ENCODE measurements at regions not wholly inside any gene's neighbourhood (a gene's known extent, or its start where the extent isn't known, plus 50 kb on each side); places are given as distances from the start of the nearest gene placed in this dataset.

GRCh38 chr1:95408507-95409136 lies 174.6 kb downstream of the RWDD3 start:
- ATAC-seq (ENCODE audit: poor library complexity) (no peak), DNase-seq (no peak)
- intact Hi-C loops (cut with DNase I) = no loop called here

DNA sequence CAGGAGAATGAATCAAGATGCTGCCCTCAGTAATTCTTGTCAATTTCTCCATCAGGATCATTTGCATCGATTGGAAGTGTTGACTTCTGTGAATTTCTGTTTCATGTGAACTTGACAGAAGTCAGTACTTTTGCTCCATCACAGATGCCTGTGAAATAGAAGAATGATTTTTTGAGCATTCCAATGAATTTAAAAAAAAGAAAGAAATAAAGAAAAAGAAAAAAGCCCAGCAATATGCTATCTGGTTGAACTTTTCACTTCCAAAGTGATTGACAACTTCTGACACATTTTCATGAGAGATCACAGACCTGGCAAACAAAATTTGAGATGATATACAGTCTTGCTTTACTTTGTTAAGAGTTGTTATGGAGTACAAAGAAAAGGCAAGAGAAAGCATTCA lies 175.3 kb downstream of the RWDD3 start:
- intact Hi-C loops (cut with DNase I) = no loop called here
- no peak for ATAC-seq (ENCODE audit: poor library complexity)
- no peak for DNase-seq

DNA sequence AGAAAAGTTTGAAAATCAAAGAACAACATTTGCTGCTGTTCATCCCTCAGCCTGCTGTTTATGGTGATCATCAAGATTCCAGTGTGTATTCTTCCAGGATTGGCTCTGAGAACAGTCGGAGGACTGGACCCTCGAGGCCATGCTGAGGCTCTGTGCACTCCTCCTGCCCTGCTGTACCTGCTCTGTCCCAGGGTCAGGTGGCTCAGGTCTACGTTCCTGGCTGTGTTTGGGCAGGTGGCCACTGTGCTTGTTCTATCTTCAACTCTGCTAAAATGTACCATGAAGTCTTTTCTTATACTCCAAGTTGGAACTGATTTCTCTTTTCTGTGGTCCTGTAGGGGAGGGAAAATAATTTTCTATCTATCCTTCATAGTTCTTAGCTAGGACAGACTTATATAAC lies 175.9 kb downstream of the RWDD3 start:
- ATAC-seq (ENCODE audit: poor library complexity) (no peak), DNase-seq (no peak)
- intact Hi-C loops (cut with DNase I) = no loop called here

GRCh38 chr1:95415146-95415545 lies 181.1 kb downstream of the RWDD3 start:
- intact Hi-C loops (cut with DNase I) = no loop called here
- DNase-seq (no peak), ATAC-seq (ENCODE audit: poor library complexity) (no peak)

GRCh38 chr1:95426772-95427171 lies 192.8 kb downstream of the RWDD3 start:
- ATAC-seq (ENCODE audit: poor library complexity) (no peak), DNase-seq (no peak)
- intact Hi-C loops (cut with DNase I) = no loop called here

GRCh38 chr1:95427525-95427924 lies 193.5 kb downstream of the RWDD3 start:
- ATAC-seq (ENCODE audit: poor library complexity) (no peak), DNase-seq (no peak)
- intact Hi-C loops (cut with DNase I) = no loop called here

DNA sequence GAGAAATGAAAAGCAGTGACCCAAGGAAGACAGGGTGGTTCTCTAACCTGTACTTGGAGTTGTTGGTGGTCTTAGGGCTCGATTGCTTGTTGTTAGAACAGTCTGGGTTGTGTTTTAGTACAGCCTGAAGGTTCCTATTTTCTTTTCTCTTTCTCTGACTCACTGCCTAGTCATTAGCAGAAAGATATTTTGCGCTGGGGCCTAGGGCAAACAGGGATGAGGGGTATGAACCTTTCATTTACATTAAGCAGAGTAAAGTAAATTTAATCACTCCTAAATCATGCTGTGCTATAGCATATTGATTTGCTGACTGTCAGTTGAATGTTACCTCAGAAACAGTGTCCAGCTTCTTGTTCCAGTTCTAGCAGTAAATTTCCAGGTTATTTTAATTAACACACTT lies 197.2 kb downstream of the RWDD3 start:
- ATAC-seq (ENCODE audit: poor library complexity) (no peak), DNase-seq (no peak)
- intact Hi-C loops (cut with DNase I) = no loop called here

GRCh38 chr1:95435611-95436010 lies 201.6 kb downstream of the RWDD3 start:
- ATAC-seq (ENCODE audit: poor library complexity) (no peak), DNase-seq (no peak)
- intact Hi-C loops (cut with DNase I) = no loop called here

- DNase-seq (no peak), ATAC-seq (ENCODE audit: poor library complexity) (no peak)
- intact Hi-C loops (cut with DNase I) = no loop called here
Observed at GRCh38 chr1:95437011-95437410, 203.0 kb downstream of the RWDD3 start.

GRCh38 chr1:95437781-95438180 lies 203.8 kb downstream of the RWDD3 start:
- DNase-seq (no peak), ATAC-seq (ENCODE audit: poor library complexity) (no peak)
- intact Hi-C loops (cut with DNase I) = no loop called here

GRCh38 chr1:95438218-95438948 lies 204.4 kb downstream of the RWDD3 start:
- ATAC-seq (ENCODE audit: poor library complexity) (no peak), DNase-seq (no peak)
- intact Hi-C loops (cut with DNase I) = no loop called here

- ATAC-seq (ENCODE audit: poor library complexity) (no peak), DNase-seq (no peak)
- intact Hi-C loops (cut with DNase I) = no loop called here
Observed at GRCh38 chr1:95440511-95440910, 206.5 kb downstream of the RWDD3 start.

- intact Hi-C loops (cut with DNase I) = no loop called here
- ATAC-seq (ENCODE audit: poor library complexity) = no peak
- DNase-seq = no peak
Observed at GRCh38 chr1:95449516-95449915, 215.5 kb downstream of the RWDD3 start.

- DNase-seq (no peak), ATAC-seq (ENCODE audit: poor library complexity) (no peak)
- intact Hi-C loops (cut with DNase I) = no loop called here
Observed at GRCh38 chr1:95451054-95451453, 217.0 kb downstream of the RWDD3 start.

GRCh38 chr1:95451904-95452303 lies 217.9 kb downstream of the RWDD3 start:
- DNase-seq (no peak), ATAC-seq (ENCODE audit: poor library complexity) (no peak)
- intact Hi-C loops (cut with DNase I) = no loop called here

GRCh38 chr1:95453053-95453452 lies 219.0 kb downstream of the RWDD3 start:
- no peak for ATAC-seq (ENCODE audit: poor library complexity)
- intact Hi-C loops (cut with DNase I) = no loop called here
- no peak for DNase-seq

GRCh38 chr1:95467036-95467435 lies 233.0 kb downstream of the RWDD3 start:
- intact Hi-C loops (cut with DNase I) = no loop called here
- ATAC-seq (ENCODE audit: poor library complexity) (no peak), DNase-seq (no peak)

- intact Hi-C loops (cut with DNase I) = loop anchor here (10.0 kb wide), 1 partner anchor 171 kb away; no protein-coding TSS in a partner anchor
- ATAC-seq (ENCODE audit: poor library complexity) (no peak), DNase-seq (no peak)
Observed at GRCh38 chr1:95475686-95476457, 241.9 kb downstream of the RWDD3 start.

GRCh38 chr1:95496307-95496706 lies 262.3 kb downstream of the RWDD3 start:
- DNase-seq (no peak), ATAC-seq (ENCODE audit: poor library complexity) (no peak)
- intact Hi-C loops (cut with DNase I) = no loop called here

DNA sequence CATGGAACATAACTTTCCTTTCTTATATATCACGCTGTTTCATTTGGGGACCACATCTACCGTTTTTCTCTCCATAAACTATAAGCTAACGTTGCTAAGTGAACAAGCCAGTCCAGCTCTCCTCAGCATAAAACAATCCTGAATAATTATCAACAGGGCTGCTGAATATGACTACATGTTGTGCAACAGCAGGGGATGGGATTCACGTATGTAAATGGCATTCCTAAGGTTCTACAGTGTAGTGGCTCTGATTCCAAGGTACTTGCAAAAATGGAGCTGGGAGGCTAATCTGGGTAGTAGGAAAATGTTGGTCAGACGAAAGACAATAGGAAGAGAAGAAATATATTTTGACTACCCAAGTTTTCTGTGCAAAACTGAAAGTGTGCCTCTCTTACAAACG lies 262.8 kb downstream of the RWDD3 start:
- intact Hi-C loops (cut with DNase I) = no loop called here
- DNase-seq (no peak), ATAC-seq (ENCODE audit: poor library complexity) (no peak)
